Neural cell (in vitro differentiated cells): ENCODE measurements at regions not wholly inside any gene's neighbourhood (a gene's known extent, or its start where the extent isn't known, plus 50 kb on each side); places are given as distances from the start of the nearest gene placed in this dataset.

ENCODE experiments used
- H2AFZ ChIP-seq: fragments of 200-600, 300-800 bp; sonication (generic), shearing (Covaris generic); 2 replicates; pipeline ENCODE4 v1.6.0; 2014; ENCODE audit warnings: low read depth, mild to moderate bottlenecking, antibody characterized with exemption, low read length, moderate library complexity
- H3F3A ChIP-seq: fragments of 200-600 bp; shearing (Covaris generic); 2 replicates; pipeline ENCODE4 v1.6.1; 2016; ENCODE audit warnings: mild to moderate bottlenecking, moderate library complexity, mixed read lengths, antibody characterized with exemption, low read length; ENCODE audit not compliant: insufficient read depth, poor library complexity, severe bottlenecking
- H3K27ac ChIP-seq: fragments of 200-600, 300-800 bp; sonication (generic), shearing (Covaris generic); 2 replicates; pipeline ENCODE4 v1.5.1; 2014; ENCODE audit warnings: mild to moderate bottlenecking, low read length, moderate library complexity
- H3K27me3 ChIP-seq: fragments of 300-800, 200-600 bp; sonication (generic), shearing (Covaris generic); 2 replicates; pipeline ENCODE4 v1.6.0; 2014; ENCODE audit warnings: mild to moderate bottlenecking, low read depth, low read length, moderate library complexity; ENCODE audit not compliant: insufficient read depth
- H3K36me3 ChIP-seq: fragments of 300-800, 200-600 bp; sonication (generic), shearing (Covaris generic); 2 replicates; pipeline ENCODE4 v1.5.1; 2014; ENCODE audit warnings: mild to moderate bottlenecking, antibody characterized with exemption, low read length, moderate library complexity; ENCODE audit not compliant: insufficient read depth
- H3K4me2 ChIP-seq: fragments of 300-800, 200-600 bp; sonication (generic), shearing (Covaris generic); 2 replicates; pipeline ENCODE4 v1.6.0; 2014; ENCODE audit warnings: mild to moderate bottlenecking, low read length
- H3K4me3 ChIP-seq: fragments of 300-800, 200-600 bp; sonication (generic), shearing (Covaris generic); 2 replicates; pipeline ENCODE4 v1.5.1; 2014; ENCODE audit warnings: mild to moderate bottlenecking, low read length, moderate library complexity
- H3K79me2 ChIP-seq: fragments of 200-600 bp; shearing (Covaris generic); replicated peaks from 2 replicates; pipeline ENCODE4 v1.6.0; 2014; ENCODE audit warnings: mild to moderate bottlenecking, low read length, moderate library complexity; ENCODE audit not compliant: insufficient read depth
- H3K9ac ChIP-seq: fragments of 300-800, 200-600 bp; sonication (generic), shearing (Covaris generic); 2 replicates; pipeline ENCODE4 v1.6.1; 2016; ENCODE audit warnings: mild to moderate bottlenecking, low read length, mixed read lengths
- H3K9me2 ChIP-seq: fragments of 200-600 bp; shearing (Covaris generic); 2 replicates; pipeline ENCODE4 v1.6.1; 2016; ENCODE audit warnings: mild to moderate bottlenecking, low read length, mixed read lengths; ENCODE audit not compliant: insufficient read depth
- H3K9me3 ChIP-seq: fragments of 200-600, 300-800 bp; sonication (generic), shearing (Covaris generic); 2 replicates; pipeline ENCODE4 v1.6.1; 2016; ENCODE audit warnings: mild to moderate bottlenecking, mixed run types, low read length, moderate library complexity, mixed read lengths
- H4K20me1 ChIP-seq: fragments of 200-600 bp; shearing (Covaris generic); 2 replicates; pipeline ENCODE4 v1.6.1; 2016; ENCODE audit warnings: mild to moderate bottlenecking, mixed run types; ENCODE audit not compliant: insufficient read depth
- EP300 ChIP-seq: fragments of 450-650 bp; conservative IDR thresholded peaks from 2 replicates; pipeline ENCODE4 v1.6.1; 2014; ENCODE audit warnings: antibody characterized with exemption, mild to moderate bottlenecking, moderate library complexity; ENCODE audit not compliant: poor library complexity, severe bottlenecking
- EZH2 ChIP-seq: fragments of 200-600, 300-800 bp; shearing (Covaris generic), sonication (generic); IDR thresholded peaks from 2 replicates; pipeline ENCODE4 v1.6.1; 2014; ENCODE audit warnings: antibody characterized with exemption, low read length, borderline replicate concordance, mild to moderate bottlenecking; ENCODE audit not compliant: insufficient read depth, poor library complexity, severe bottlenecking
- MXI1 ChIP-seq: fragments of 450-650 bp; conservative IDR thresholded peaks from 2 replicates; pipeline ENCODE4 v1.6.1; 2014; ENCODE audit warnings: antibody characterized with exemption, mild to moderate bottlenecking; ENCODE audit not compliant: poor library complexity, severe bottlenecking
- POLR2AphosphoS5 ChIP-seq: IDR thresholded peaks from 2 replicates; pipeline ENCODE4 v1.6.1; 2012
- RAD21 ChIP-seq: fragments of 450-650 bp; conservative IDR thresholded peaks from 2 replicates; pipeline ENCODE4 v1.6.1; 2014; ENCODE audit warnings: antibody characterized with exemption, mild to moderate bottlenecking, moderate library complexity
- SMC3 ChIP-seq: fragments of 450-650 bp; conservative IDR thresholded peaks from 2 replicates; pipeline ENCODE4 v1.6.1; 2014; ENCODE audit warnings: antibody characterized with exemption, mild to moderate bottlenecking, moderate library complexity; ENCODE audit not compliant: poor library complexity
- TAF1 ChIP-seq: IDR thresholded peaks from 2 replicates; pipeline ENCODE4 v1.6.1; 2012; ENCODE audit warnings: low read depth
- TF ChIP-seq, protein P1 (sequence below): fragments of 450-650 bp; IDR thresholded peaks from 2 replicates; pipeline ENCODE4 v1.5.1; 2014; ENCODE audit warnings: antibody characterized with exemption, mild to moderate bottlenecking, moderate library complexity; ENCODE audit not compliant: poor library complexity, severe bottlenecking
- TF ChIP-seq, protein P2 (sequence below): IDR thresholded peaks from 2 replicates; pipeline ENCODE4 v1.6.1; 2012; ENCODE audit warnings: borderline replicate concordance

DNA sequence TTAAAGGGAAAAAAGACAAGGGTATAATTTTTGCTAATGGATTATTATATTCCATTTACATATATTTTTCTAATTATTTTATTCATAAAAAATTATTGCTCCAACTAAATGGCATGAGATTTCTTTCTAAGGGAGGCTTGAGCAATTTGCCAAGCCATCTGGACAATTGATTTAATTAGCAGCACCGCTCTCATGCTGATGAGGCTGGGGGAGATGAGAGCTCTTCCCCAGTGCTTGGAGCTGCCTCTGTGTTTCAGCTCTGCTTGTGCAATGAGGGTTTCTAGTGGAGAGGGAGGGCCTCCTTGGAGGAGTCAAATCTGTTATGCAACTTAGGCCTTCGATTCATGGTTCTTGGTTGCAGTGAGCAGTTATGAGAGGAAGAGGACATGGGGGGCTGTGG lies 574.3 kb downstream of the TCERG1L start:
- no peak overlapping the region for H3K4me3 ChIP-seq
- peaks cover 3% of the 10 kb centered on the region for H3K27me3 ChIP-seq
- H3K4me2 ChIP-seq, result no peak overlapping the region
- no peaks in the 10 kb centered on the region for H3K36me3 ChIP-seq
- no peaks in the 10 kb centered on the region for H3K9me2 ChIP-seq
- TF ChIP-seq RAD21 (no peak), POLR2AphosphoS5 (no peak), MXI1 (no peak), EZH2 (no peak)
- TF ChIP-seq, protein P1, sequence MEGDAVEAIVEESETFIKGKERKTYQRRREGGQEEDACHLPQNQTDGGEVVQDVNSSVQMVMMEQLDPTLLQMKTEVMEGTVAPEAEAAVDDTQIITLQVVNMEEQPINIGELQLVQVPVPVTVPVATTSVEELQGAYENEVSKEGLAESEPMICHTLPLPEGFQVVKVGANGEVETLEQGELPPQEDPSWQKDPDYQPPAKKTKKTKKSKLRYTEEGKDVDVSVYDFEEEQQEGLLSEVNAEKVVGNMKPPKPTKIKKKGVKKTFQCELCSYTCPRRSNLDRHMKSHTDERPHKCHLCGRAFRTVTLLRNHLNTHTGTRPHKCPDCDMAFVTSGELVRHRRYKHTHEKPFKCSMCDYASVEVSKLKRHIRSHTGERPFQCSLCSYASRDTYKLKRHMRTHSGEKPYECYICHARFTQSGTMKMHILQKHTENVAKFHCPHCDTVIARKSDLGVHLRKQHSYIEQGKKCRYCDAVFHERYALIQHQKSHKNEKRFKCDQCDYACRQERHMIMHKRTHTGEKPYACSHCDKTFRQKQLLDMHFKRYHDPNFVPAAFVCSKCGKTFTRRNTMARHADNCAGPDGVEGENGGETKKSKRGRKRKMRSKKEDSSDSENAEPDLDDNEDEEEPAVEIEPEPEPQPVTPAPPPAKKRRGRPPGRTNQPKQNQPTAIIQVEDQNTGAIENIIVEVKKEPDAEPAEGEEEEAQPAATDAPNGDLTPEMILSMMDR, result no peak
- no peaks in the 10 kb centered on the region for H3K79me2 ChIP-seq
- H3K9me3 ChIP-seq, result no peaks in the 10 kb centered on the region
- no peak overlapping the region for H2AFZ ChIP-seq
- H4K20me1 ChIP-seq, result no peaks in the 10 kb centered on the region
- H3K27ac ChIP-seq, result no peak overlapping the region
- no peak overlapping the region for H3K9ac ChIP-seq
- no peaks in the 10 kb centered on the region for H3F3A ChIP-seq

- Histone ChIP-seq H3K4me2 (no peak overlapping the region), H3K27me3 (peaks cover 3% of the 10 kb centered on the region), H3K9ac (no peak overlapping the region), H4K20me1 (no peaks in the 10 kb centered on the region), H3F3A (no peaks in the 10 kb centered on the region), H3K9me3 (no peaks in the 10 kb centered on the region), H2AFZ (no peak overlapping the region), H3K79me2 (no peaks in the 10 kb centered on the region), H3K36me3 (no peaks in the 10 kb centered on the region), H3K9me2 (no peaks in the 10 kb centered on the region), H3K4me3 (no peak overlapping the region), H3K27ac (no peak overlapping the region)
- TF ChIP-seq MXI1 (no peak), EP300 (no peak), TAF1 (no peak), SMC3 (no peak), RAD21 (no peak), EZH2 (no peak), POLR2AphosphoS5 (no peak)
- TF ChIP-seq, protein P1, result no peak
- TF ChIP-seq, protein P2, sequence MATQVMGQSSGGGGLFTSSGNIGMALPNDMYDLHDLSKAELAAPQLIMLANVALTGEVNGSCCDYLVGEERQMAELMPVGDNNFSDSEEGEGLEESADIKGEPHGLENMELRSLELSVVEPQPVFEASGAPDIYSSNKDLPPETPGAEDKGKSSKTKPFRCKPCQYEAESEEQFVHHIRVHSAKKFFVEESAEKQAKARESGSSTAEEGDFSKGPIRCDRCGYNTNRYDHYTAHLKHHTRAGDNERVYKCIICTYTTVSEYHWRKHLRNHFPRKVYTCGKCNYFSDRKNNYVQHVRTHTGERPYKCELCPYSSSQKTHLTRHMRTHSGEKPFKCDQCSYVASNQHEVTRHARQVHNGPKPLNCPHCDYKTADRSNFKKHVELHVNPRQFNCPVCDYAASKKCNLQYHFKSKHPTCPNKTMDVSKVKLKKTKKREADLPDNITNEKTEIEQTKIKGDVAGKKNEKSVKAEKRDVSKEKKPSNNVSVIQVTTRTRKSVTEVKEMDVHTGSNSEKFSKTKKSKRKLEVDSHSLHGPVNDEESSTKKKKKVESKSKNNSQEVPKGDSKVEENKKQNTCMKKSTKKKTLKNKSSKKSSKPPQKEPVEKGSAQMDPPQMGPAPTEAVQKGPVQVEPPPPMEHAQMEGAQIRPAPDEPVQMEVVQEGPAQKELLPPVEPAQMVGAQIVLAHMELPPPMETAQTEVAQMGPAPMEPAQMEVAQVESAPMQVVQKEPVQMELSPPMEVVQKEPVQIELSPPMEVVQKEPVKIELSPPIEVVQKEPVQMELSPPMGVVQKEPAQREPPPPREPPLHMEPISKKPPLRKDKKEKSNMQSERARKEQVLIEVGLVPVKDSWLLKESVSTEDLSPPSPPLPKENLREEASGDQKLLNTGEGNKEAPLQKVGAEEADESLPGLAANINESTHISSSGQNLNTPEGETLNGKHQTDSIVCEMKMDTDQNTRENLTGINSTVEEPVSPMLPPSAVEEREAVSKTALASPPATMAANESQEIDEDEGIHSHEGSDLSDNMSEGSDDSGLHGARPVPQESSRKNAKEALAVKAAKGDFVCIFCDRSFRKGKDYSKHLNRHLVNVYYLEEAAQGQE, result no peak
These were observed 573.9 kb downstream of the TCERG1L start for GRCh38 chr10:130737621-130738020.
